Smooth muscle cell (in vitro differentiated cells): ENCODE measurements at regions not wholly inside any gene's neighbourhood (a gene's known extent, or its start where the extent isn't known, plus 50 kb on each side); places are given as distances from the start of the nearest gene placed in this dataset.

Experiments used
- DNase-seq: peaks from one replicate; lab custom pipeline; 2025; ENCODE audit not compliant: unreplicated experiment; lab: John Stamatoyannopoulos, UW
- H2AFZ ChIP-seq: fragments of 200-600 bp; sonication (generic); 2 replicates; pipeline ENCODE4 v1.6.0; 2016; ENCODE audit warnings: antibody characterized with exemption, low read depth, mild to moderate bottlenecking
- H3F3A ChIP-seq: fragments of 200-600 bp; sonication (generic); 2 replicates; pipeline ENCODE4 v1.6.0; 2017; ENCODE audit warnings: antibody characterized with exemption, low read depth
- H3K27ac ChIP-seq: fragments of 200-600 bp; sonication (generic); 2 replicates; pipeline ENCODE4 v1.5.1; 2016; ENCODE audit warnings: low read depth, mild to moderate bottlenecking
- H3K27me3 ChIP-seq: fragments of 200-600 bp; sonication (generic); 2 replicates; pipeline ENCODE4 v1.6.1; 2016; ENCODE audit warnings: low read depth, mild to moderate bottlenecking
- H3K36me3 ChIP-seq: fragments of 200-600 bp; sonication (generic); 2 replicates; pipeline ENCODE4 v1.5.1; 2016; ENCODE audit warnings: low read depth
- H3K4me1 ChIP-seq: fragments of 200-600 bp; sonication (generic); 2 replicates; pipeline ENCODE4 v1.5.1; 2016; ENCODE audit warnings: low read depth
- H3K4me2 ChIP-seq: fragments of 200-600 bp; sonication (generic); 2 replicates; pipeline ENCODE4 v1.6.0; 2016; ENCODE audit warnings: mild to moderate bottlenecking
- H3K4me3 ChIP-seq: fragments of 200-600 bp; sonication (generic); 2 replicates; pipeline ENCODE4 v1.5.1; 2016; ENCODE audit warnings: mild to moderate bottlenecking
- H3K79me2 ChIP-seq: fragments of 200-600 bp; sonication (generic); 2 replicates; pipeline ENCODE4 v1.6.0; 2016; ENCODE audit warnings: low read depth, mild to moderate bottlenecking
- H3K9ac ChIP-seq: fragments of 200-600 bp; sonication (generic); 2 replicates; pipeline ENCODE4 v1.6.0; 2016; ENCODE audit warnings: low read depth
- H3K9me3 ChIP-seq: fragments of 200-600 bp; sonication (generic); replicated peaks from 2 replicates; pipeline ENCODE4 v1.5.1; 2016; ENCODE audit warnings: low read depth
- H4K20me1 ChIP-seq: fragments of 200-600 bp; sonication (generic); 2 replicates; pipeline ENCODE4 v1.6.0; 2016; ENCODE audit warnings: low read depth
- WGBS: methylation state at CpG from one replicate; pipeline ENCODE4 v1.1.7; 2016; ENCODE audit warnings: low lambda C conversion rate; 5-methylcytosine and 5-hydroxymethylcytosine counted together
- TF ChIP-seq, protein P1 (sequence below): fragments of 200-600 bp; sonication (generic); IDR thresholded peaks from 2 replicates; pipeline ENCODE4 v1.5.1; 2017; ENCODE audit warnings: borderline replicate concordance, mild to moderate bottlenecking, antibody characterized with exemption; ENCODE audit not compliant: insufficient read depth, poor library complexity, severe bottlenecking

DNA sequence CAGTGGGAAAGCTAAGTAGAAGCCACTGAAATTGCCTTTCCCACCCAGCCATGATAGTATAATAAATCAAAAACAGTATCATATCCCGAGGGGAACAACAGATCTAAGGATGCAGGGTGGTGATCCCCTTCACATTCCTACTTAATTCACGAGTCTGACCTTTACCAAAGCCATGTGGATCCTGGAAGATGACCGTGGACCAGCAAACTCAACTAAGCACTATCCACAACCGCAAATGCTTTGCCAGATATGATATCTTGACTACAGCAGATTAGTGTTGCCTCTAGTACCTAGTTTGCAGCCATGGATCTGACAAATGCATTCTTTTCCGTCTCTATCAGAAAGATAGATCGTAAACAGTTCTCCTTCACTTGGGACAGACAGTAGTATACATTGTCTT, 67.3 kb upstream of the IL6 start:
- H3K27me3 ChIP-seq: no peaks in the 10 kb centered on the region
- no peaks in the 10 kb centered on the region for H3K4me1 ChIP-seq
- no peaks in the 10 kb centered on the region for H3F3A ChIP-seq
- WGBS: 68% methylated on average over 6 of the region's 6 CpGs
- H3K9ac ChIP-seq: no peak overlapping the region
- TF ChIP-seq, protein P1, sequence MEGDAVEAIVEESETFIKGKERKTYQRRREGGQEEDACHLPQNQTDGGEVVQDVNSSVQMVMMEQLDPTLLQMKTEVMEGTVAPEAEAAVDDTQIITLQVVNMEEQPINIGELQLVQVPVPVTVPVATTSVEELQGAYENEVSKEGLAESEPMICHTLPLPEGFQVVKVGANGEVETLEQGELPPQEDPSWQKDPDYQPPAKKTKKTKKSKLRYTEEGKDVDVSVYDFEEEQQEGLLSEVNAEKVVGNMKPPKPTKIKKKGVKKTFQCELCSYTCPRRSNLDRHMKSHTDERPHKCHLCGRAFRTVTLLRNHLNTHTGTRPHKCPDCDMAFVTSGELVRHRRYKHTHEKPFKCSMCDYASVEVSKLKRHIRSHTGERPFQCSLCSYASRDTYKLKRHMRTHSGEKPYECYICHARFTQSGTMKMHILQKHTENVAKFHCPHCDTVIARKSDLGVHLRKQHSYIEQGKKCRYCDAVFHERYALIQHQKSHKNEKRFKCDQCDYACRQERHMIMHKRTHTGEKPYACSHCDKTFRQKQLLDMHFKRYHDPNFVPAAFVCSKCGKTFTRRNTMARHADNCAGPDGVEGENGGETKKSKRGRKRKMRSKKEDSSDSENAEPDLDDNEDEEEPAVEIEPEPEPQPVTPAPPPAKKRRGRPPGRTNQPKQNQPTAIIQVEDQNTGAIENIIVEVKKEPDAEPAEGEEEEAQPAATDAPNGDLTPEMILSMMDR: no peak
- H2AFZ ChIP-seq: no peak overlapping the region
- no peak overlapping the region for H3K4me2 ChIP-seq
- no peaks in the 10 kb centered on the region for H3K79me2 ChIP-seq
- no peaks in the 10 kb centered on the region for H4K20me1 ChIP-seq
- H3K27ac ChIP-seq: no peak overlapping the region
- H3K4me3 ChIP-seq: no peak overlapping the region
- H3K9me3 ChIP-seq: no peaks in the 10 kb centered on the region
- H3K36me3 ChIP-seq: no peaks in the 10 kb centered on the region
- no peak for DNase-seq

DNA sequence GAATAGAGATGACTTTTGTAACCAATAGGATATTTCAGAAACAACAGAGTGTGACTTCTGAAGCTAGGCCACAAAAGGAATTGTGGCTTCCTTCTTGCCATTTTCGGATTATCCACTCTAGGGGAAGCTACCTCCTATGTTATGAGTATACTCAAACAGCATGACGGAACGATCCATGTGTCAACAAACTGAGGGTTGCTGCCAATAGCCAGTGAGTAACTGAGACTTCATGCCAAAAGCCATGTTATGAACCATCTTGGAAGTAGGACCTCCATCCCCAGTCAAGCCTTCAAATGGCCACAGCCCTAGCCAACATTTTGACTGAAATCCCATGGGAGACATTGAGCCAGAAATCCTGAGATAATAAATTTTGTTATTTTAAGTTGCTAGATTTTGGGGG, 69.0 kb upstream of the IL6 start:
- H3K27ac ChIP-seq: no peak overlapping the region
- WGBS: 98% methylated on average over 3 of the region's 3 CpGs

DNA sequence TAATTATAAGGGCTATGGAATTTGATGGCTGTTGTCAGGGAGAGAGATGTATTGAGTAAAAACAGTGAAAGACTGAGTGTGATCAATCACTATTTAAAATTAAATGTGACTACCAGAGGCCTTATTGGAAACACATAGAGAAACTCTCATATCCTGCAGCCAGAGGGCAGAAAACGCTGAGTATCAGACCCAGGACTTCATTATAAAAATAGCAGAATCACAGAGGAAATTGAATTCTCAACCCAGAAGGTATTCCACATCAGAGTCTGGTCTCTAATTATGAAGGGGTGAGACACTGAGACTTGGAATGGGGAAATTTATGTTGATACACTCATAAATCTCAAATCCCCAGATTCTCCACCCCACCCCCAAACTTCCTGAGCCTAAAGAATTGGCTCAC, 69.5 kb upstream of the IL6 start:
- H3K27me3 ChIP-seq: no peaks in the 10 kb centered on the region
- no peaks in the 10 kb centered on the region for H3K79me2 ChIP-seq
- no peaks in the 10 kb centered on the region for H3K4me1 ChIP-seq
- H4K20me1 ChIP-seq: no peaks in the 10 kb centered on the region
- no peak overlapping the region for H3K27ac ChIP-seq
- no peak overlapping the region for H3K4me2 ChIP-seq
- no peaks in the 10 kb centered on the region for H3K9me3 ChIP-seq
- no peak for DNase-seq
- no peaks in the 10 kb centered on the region for H3F3A ChIP-seq
- TF ChIP-seq, protein P1: no peak
- WGBS: 59% methylated on average over 1 of the region's 1 CpG
- H3K36me3 ChIP-seq: no peaks in the 10 kb centered on the region
- H3K9ac ChIP-seq: no peak overlapping the region
- H3K4me3 ChIP-seq: no peak overlapping the region
- H2AFZ ChIP-seq: no peak overlapping the region

More for the DNA sequence above, 69.0 kb upstream of the IL6 start:
- Histone ChIP-seq H3K36me3 (no peaks in the 10 kb centered on the region), H4K20me1 (no peaks in the 10 kb centered on the region), H3K4me1 (no peaks in the 10 kb centered on the region), H3K27me3 (no peaks in the 10 kb centered on the region), H3F3A (no peaks in the 10 kb centered on the region), H2AFZ (no peak overlapping the region), H3K4me3 (no peak overlapping the region), H3K4me2 (no peak overlapping the region), H3K79me2 (no peaks in the 10 kb centered on the region), H3K9me3 (no peaks in the 10 kb centered on the region), H3K9ac (no peak overlapping the region)
- no peak for DNase-seq
- TF ChIP-seq, protein P1: no peak

DNA sequence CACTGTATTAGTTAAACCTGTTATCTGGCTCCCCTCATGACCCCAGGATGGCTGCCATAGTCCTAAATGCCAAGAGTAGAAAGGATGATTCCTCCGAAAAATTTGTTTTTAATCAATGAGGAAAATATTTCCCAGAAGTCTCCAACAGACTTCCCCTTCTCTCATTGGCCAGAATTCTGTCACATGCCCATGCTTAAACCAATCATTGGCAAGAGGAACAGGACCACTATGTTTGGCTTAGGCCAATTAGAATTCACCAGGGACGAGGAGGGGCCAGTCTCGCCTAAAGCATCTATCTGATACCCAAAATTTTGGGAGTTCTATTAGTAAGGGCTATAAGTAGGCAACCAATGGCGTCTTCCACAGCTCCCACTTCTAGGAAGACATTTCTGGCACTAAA, 71.2 kb upstream of the IL6 start:
- TF ChIP-seq, protein P1: no peak
- Histone ChIP-seq H3K9ac (no peak overlapping the region), H3K27ac (no peak overlapping the region), H3K27me3 (no peaks in the 10 kb centered on the region), H3K79me2 (no peaks in the 10 kb centered on the region), H3K9me3 (no peaks in the 10 kb centered on the region), H3K36me3 (no peaks in the 10 kb centered on the region), H3F3A (no peaks in the 10 kb centered on the region), H4K20me1 (no peaks in the 10 kb centered on the region), H3K4me2 (no peak overlapping the region), H2AFZ (no peak overlapping the region), H3K4me3 (no peak overlapping the region), H3K4me1 (no peaks in the 10 kb centered on the region)
- DNase-seq: no peak
- 93% methylated on average over 4 of the region's 4 CpGs for WGBS
